ENCODE measurements at regions not wholly inside any gene's neighbourhood (a gene's known extent, or its start where the extent isn't known, plus 50 kb on each side); places are given as distances from the start of the nearest gene placed in this dataset.
A peak's percentile ranks its signal among the peaks of the same experiment; 100 is the strongest.

DNA sequence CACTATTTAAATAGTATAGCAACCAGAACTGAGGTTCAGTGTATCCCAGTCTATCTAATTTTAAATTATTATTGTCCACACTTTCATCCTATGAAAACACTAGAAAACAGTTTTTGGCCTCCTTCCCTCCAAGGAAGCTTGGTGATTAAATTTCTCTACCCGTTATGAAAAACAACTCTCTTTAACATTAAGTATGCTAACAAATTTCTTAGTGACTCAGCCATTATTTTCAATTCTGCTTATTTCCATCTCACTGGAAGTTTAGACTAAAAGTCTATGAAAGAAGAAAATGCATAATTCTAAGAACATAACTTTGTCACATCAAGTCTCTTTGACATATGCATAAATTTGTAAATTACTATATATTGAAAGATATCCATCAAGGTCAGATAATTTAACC is 185.2 kb downstream of the NSUN3 start:
- Histone ChIP-seq H3K9ac (ENCODE audit: low read length) (no peak overlapping the region), H3K27me3 (ENCODE audit: insufficient read depth, low read length) (peaks cover 29% of the 10 kb centered on the region), H3K4me1 (ENCODE audit: control insufficient read depth in 1 of 2, insufficient read depth in 2 of 2, low read length in 2 of 2) (no peaks in the 10 kb centered on the region), H4K20me1 (ENCODE audit: insufficient read depth) (no peaks in the 10 kb centered on the region), H3K79me2 (ENCODE audit: insufficient read depth, low read length) (no peaks in the 10 kb centered on the region), H2AFZ (ENCODE audit: low read depth, low read length, poor library complexity, severe bottlenecking) (no peak overlapping the region), H3K4me3 (replicated peaks in 1 of 2; ENCODE audit: low read depth in 1 of 2, low read length in 2 of 2) (no peak overlapping the region), H3K4me2 (ENCODE audit: low read length) (no peak overlapping the region), H3K9me2 (ENCODE audit: insufficient read depth) (no peaks in the 10 kb centered on the region), H3K27ac (ENCODE audit: low read depth, low read length) (no peak overlapping the region), H3K9me3 (ENCODE audit: control insufficient read depth in 1 of 2, insufficient read depth in 1 of 2, low read depth in 1 of 2, low read length in 2 of 2) (no peaks in the 10 kb centered on the region), H3K36me3 (ENCODE audit: control insufficient read depth in 1 of 2, insufficient read depth in 2 of 2, low read length in 2 of 2) (no peaks in the 10 kb centered on the region)
- intact Hi-C loops (cut with micrococcal nuclease) = loop anchor here (5.0 kb wide), 1 partner anchor 39 kb away; no protein-coding TSS in a partner anchor
- no peak for ATAC-seq
- BruUV-seq (replicated peaks) = no TSS peak
- TF ChIP-seq EGR1 (IDR thresholded peaks at IDR 0.05; ENCODE audit: low read depth) (no peak), SIN3A (IDR thresholded peaks at IDR 0.05; ENCODE audit: low read depth) (no peak), CEBPB (IDR thresholded peaks at IDR 0.05; ENCODE audit: low read depth) (no peak), RAD21 (IDR thresholded peaks at IDR 0.05; ENCODE audit: low read depth) (no peak)
- no peak for DNase-seq (ENCODE audit: low read depth, low spot score)
- POLR2A ChIA-PET = no interaction called here
- CTCF ChIA-PET = interaction anchor here (1.0 kb wide), 1 partner anchor 14 kb away, joined by 4 read pairs; no protein-coding TSS in a partner anchor
- RAD21 ChIA-PET (ENCODE audit: low non-redundant PET in 1 of 2, low total read pairs in 2 of 2, uncharacterized antibody in 2 of 2, unreplicated experiment in 2 of 2) = no interaction called here

DNA sequence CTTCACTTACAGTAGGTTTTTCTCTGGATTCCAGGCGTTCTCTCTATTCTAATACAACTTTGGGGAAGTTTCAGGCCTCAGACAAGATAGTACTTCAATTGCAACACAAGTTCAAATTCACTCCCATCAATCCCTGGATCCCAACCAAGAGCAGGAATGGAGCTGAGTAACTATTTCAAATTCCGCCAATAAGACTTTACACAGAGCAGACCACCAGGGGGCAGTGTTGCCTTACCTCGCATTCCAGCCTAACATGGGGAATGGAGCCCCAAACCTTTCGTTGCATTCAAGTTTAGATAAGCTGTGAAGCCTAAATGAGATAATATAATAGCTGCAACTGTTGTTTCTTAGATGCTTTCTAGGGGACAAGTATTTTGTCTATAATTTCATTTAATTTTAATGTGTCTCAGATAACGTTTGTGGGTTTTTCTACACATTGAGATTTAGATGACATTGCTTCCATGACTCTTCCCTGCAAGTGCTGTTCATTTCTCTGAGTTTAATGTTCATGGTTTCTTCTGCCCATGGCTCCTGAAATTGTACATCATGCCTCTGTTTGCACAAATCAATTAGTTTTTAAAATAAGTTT is 186.7 kb downstream of the NSUN3 start:
- TF ChIP-seq, protein P1, sequence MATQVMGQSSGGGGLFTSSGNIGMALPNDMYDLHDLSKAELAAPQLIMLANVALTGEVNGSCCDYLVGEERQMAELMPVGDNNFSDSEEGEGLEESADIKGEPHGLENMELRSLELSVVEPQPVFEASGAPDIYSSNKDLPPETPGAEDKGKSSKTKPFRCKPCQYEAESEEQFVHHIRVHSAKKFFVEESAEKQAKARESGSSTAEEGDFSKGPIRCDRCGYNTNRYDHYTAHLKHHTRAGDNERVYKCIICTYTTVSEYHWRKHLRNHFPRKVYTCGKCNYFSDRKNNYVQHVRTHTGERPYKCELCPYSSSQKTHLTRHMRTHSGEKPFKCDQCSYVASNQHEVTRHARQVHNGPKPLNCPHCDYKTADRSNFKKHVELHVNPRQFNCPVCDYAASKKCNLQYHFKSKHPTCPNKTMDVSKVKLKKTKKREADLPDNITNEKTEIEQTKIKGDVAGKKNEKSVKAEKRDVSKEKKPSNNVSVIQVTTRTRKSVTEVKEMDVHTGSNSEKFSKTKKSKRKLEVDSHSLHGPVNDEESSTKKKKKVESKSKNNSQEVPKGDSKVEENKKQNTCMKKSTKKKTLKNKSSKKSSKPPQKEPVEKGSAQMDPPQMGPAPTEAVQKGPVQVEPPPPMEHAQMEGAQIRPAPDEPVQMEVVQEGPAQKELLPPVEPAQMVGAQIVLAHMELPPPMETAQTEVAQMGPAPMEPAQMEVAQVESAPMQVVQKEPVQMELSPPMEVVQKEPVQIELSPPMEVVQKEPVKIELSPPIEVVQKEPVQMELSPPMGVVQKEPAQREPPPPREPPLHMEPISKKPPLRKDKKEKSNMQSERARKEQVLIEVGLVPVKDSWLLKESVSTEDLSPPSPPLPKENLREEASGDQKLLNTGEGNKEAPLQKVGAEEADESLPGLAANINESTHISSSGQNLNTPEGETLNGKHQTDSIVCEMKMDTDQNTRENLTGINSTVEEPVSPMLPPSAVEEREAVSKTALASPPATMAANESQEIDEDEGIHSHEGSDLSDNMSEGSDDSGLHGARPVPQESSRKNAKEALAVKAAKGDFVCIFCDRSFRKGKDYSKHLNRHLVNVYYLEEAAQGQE (IDR thresholded peaks at IDR 0.05; ENCODE audit: low read depth) = no peak
- TF ChIP-seq CEBPB (IDR thresholded peaks at IDR 0.05; ENCODE audit: low read depth) (no peak), EZH2 (IDR thresholded peaks at IDR 0.05) (no peak), ELF1 (IDR thresholded peaks at IDR 0.05; ENCODE audit: borderline replicate concordance, low read depth) (no peak), RAD21 (IDR thresholded peaks at IDR 0.05; ENCODE audit: low read depth) (peak; percentile 55), ZFX (IDR thresholded peaks at IDR 0.05) (no peak), TCF7L2 (IDR thresholded peaks at IDR 0.05; ENCODE audit: borderline replicate concordance, extremely low read depth, insufficient read depth, insufficient read length) (no peak), CBX3 (IDR thresholded peaks at IDR 0.05; ENCODE audit: low read depth) (no peak), SIN3A (IDR thresholded peaks at IDR 0.05; ENCODE audit: low read depth) (no peak), ZNF274 (IDR thresholded peaks at IDR 0.05; ENCODE audit: low read depth, low read length) (no peak)
- TF ChIP-seq, protein P2, sequence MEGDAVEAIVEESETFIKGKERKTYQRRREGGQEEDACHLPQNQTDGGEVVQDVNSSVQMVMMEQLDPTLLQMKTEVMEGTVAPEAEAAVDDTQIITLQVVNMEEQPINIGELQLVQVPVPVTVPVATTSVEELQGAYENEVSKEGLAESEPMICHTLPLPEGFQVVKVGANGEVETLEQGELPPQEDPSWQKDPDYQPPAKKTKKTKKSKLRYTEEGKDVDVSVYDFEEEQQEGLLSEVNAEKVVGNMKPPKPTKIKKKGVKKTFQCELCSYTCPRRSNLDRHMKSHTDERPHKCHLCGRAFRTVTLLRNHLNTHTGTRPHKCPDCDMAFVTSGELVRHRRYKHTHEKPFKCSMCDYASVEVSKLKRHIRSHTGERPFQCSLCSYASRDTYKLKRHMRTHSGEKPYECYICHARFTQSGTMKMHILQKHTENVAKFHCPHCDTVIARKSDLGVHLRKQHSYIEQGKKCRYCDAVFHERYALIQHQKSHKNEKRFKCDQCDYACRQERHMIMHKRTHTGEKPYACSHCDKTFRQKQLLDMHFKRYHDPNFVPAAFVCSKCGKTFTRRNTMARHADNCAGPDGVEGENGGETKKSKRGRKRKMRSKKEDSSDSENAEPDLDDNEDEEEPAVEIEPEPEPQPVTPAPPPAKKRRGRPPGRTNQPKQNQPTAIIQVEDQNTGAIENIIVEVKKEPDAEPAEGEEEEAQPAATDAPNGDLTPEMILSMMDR (IDR thresholded peaks at IDR 0.05 in 2 of 3, conservative IDR thresholded peaks at IDR 0.05 in 1 of 3; ENCODE audit: borderline replicate concordance in 1 of 3, insufficient read depth in 1 of 3, low read depth in 2 of 3, low read length in 2 of 3) = peak; percentile 31 to 92 (median 76); a peak in 5 of 6 replicates
- TF ChIP-seq, protein P3, sequence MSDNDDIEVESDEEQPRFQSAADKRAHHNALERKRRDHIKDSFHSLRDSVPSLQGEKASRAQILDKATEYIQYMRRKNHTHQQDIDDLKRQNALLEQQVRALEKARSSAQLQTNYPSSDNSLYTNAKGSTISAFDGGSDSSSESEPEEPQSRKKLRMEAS (IDR thresholded peaks at IDR 0.05) = no peak
- no peak overlapping the region for H3K27ac ChIP-seq (ENCODE audit: low read depth, low read length)
- H3K9ac ChIP-seq (ENCODE audit: low read length) = no peak overlapping the region
- no peaks in the 10 kb centered on the region for H3K9me3 ChIP-seq (ENCODE audit: control insufficient read depth in 1 of 2, insufficient read depth in 1 of 2, low read depth in 1 of 2, low read length in 2 of 2)
- H3K4me1 ChIP-seq (ENCODE audit: control insufficient read depth in 1 of 2, insufficient read depth in 2 of 2, low read length in 2 of 2) = no peaks in the 10 kb centered on the region
- RAD21 ChIA-PET (ENCODE audit: low non-redundant PET in 1 of 2, low total read pairs in 2 of 2, uncharacterized antibody in 2 of 2, unreplicated experiment in 2 of 2) = no interaction called here
- peaks cover 32% of the 10 kb centered on the region for H3K27me3 ChIP-seq (ENCODE audit: insufficient read depth, low read length)
- DNase-seq (ENCODE audit: low read depth, low spot score) = peak; percentile 35
- H3K9me2 ChIP-seq (ENCODE audit: insufficient read depth) = no peaks in the 10 kb centered on the region
- POLR2A ChIA-PET = no interaction called here
- no TSS peak for BruUV-seq (replicated peaks)
- no peak overlapping the region for H3K4me2 ChIP-seq (ENCODE audit: low read length)
- H3K4me3 ChIP-seq (replicated peaks in 1 of 2; ENCODE audit: low read depth in 1 of 2, low read length in 2 of 2) = no peak overlapping the region
- no peaks in the 10 kb centered on the region for H3K36me3 ChIP-seq (ENCODE audit: control insufficient read depth in 1 of 2, insufficient read depth in 2 of 2, low read length in 2 of 2)
- ATAC-seq = peak; percentile 73
- CTCF ChIA-PET = interaction anchor here (1.0 to 1.7 kb wide), 4 partner anchors 11 to 34 kb away, joined by 3 to 6 read pairs (median 6); no protein-coding TSS in a partner anchor
- no peaks in the 10 kb centered on the region for H3K79me2 ChIP-seq (ENCODE audit: insufficient read depth, low read length)
- no peak overlapping the region for H2AFZ ChIP-seq (ENCODE audit: low read depth, low read length, poor library complexity, severe bottlenecking)
- no peaks in the 10 kb centered on the region; the same call in 1 of the 2 replicates for H4K20me1 ChIP-seq (ENCODE audit: insufficient read depth)
- intact Hi-C loops (cut with micrococcal nuclease) = loop anchor here (5.0 kb wide), 1 partner anchor 38 kb away; no protein-coding TSS in a partner anchor
